ENCODE measurements at regions not wholly inside any gene's neighbourhood (a gene's known extent, or its start where the extent isn't known, plus 50 kb on each side); places are given as distances from the start of the nearest gene placed in this dataset.

DNA sequence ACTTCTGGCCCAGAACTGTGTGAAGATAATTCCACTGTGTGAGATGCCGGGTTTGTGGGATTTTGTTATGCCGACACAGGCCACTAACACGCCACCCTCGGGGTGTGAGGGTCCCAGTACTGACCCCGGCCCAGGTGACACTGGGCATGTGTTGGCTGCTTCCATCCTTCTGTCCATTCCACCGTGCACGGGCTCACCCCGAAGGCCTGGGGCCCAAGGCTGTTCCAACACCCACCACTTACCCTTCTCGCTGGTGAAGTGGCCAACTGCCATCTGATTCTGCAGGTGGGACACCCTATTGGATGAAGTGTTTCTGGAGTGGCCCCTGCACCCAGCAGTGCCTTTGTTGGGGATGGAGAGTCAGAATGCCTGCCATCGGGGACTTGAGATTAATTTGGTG lies 1307.5 kb downstream of the BRD1 start:
- no peak for DNase-seq (ENCODE audit: low read depth in 1 of 2, low spot score in 1 of 2)
- no peak overlapping the region for H3K27ac ChIP-seq (replicated peaks)
- no peaks in the 10 kb centered on the region for H3K27me3 ChIP-seq (ENCODE audit: insufficient read depth, poor library complexity, severe bottlenecking)
- TF ChIP-seq SPI1 (IDR thresholded peaks at IDR 0.05; ENCODE audit: borderline replicate concordance, low read depth) (no peak), GABPA (IDR thresholded peaks at IDR 0.05; ENCODE audit: low read depth) (no peak), POLR2AphosphoS5 (IDR thresholded peaks at IDR 0.05; ENCODE audit: low read depth) (no peak)
- TF ChIP-seq, protein P1, sequence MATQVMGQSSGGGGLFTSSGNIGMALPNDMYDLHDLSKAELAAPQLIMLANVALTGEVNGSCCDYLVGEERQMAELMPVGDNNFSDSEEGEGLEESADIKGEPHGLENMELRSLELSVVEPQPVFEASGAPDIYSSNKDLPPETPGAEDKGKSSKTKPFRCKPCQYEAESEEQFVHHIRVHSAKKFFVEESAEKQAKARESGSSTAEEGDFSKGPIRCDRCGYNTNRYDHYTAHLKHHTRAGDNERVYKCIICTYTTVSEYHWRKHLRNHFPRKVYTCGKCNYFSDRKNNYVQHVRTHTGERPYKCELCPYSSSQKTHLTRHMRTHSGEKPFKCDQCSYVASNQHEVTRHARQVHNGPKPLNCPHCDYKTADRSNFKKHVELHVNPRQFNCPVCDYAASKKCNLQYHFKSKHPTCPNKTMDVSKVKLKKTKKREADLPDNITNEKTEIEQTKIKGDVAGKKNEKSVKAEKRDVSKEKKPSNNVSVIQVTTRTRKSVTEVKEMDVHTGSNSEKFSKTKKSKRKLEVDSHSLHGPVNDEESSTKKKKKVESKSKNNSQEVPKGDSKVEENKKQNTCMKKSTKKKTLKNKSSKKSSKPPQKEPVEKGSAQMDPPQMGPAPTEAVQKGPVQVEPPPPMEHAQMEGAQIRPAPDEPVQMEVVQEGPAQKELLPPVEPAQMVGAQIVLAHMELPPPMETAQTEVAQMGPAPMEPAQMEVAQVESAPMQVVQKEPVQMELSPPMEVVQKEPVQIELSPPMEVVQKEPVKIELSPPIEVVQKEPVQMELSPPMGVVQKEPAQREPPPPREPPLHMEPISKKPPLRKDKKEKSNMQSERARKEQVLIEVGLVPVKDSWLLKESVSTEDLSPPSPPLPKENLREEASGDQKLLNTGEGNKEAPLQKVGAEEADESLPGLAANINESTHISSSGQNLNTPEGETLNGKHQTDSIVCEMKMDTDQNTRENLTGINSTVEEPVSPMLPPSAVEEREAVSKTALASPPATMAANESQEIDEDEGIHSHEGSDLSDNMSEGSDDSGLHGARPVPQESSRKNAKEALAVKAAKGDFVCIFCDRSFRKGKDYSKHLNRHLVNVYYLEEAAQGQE (IDR thresholded peaks at IDR 0.05; ENCODE audit: insufficient replicate concordance, low read depth): no peak
- TF ChIP-seq, protein P2, sequence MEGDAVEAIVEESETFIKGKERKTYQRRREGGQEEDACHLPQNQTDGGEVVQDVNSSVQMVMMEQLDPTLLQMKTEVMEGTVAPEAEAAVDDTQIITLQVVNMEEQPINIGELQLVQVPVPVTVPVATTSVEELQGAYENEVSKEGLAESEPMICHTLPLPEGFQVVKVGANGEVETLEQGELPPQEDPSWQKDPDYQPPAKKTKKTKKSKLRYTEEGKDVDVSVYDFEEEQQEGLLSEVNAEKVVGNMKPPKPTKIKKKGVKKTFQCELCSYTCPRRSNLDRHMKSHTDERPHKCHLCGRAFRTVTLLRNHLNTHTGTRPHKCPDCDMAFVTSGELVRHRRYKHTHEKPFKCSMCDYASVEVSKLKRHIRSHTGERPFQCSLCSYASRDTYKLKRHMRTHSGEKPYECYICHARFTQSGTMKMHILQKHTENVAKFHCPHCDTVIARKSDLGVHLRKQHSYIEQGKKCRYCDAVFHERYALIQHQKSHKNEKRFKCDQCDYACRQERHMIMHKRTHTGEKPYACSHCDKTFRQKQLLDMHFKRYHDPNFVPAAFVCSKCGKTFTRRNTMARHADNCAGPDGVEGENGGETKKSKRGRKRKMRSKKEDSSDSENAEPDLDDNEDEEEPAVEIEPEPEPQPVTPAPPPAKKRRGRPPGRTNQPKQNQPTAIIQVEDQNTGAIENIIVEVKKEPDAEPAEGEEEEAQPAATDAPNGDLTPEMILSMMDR (IDR thresholded peaks at IDR 0.05; ENCODE audit: insufficient read depth, low read length): no peak
- H3K4me3 ChIP-seq (replicated peaks; ENCODE audit: insufficient read depth, low read length): no peak overlapping the region

DNA sequence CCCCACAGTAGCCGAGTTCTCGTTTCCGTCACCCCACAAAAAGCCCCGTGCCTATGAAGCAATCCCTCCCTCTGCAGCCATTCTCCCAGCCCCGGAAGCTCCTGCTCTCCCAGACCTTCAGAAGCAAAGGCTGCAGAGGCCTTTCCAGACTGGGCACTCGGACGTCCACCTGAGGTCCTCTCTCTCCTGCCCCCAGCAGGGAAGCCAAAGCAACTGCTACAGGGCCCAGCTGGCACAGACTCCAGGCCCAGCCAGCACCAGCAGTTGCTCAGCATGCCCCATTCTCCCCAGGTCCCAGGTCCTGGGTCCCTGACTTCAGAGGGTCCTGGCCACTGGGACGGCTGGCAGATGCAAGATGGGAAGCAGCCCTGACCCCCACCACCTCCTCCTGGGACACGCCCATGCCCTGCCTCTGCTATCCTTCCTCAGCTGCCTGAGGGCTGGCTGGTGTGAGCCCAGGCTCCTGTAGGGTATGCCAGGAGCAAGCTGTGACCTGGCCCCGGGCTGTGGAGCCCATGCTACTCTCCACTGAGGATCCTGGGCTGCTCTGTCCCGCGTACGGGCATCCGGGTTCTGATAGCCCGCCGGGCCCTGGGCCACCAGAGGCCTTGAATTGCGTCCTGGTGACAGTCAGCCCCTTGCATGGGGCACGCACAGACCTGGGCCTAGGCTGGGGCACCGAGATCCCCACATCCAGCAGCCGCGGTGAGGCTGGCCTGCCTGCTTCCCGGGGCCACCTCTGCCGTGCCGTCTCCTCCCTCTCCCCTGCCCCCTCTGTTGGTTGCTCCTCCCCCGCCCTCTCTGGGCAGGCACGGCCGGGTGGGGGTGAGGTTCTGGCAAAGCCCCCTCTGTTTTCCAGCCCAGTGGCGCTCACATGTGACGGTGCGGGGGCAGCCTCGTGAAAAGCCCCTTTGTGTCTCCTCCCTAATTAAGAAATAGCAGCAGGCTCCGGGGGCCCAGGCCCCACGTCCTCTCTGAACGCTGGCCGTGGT lies 1310.3 kb downstream of the BRD1 start:
- DNase-seq (ENCODE audit: low read depth in 1 of 2, low spot score in 1 of 2): no peak
- TF ChIP-seq, protein P1 (IDR thresholded peaks at IDR 0.05; ENCODE audit: insufficient replicate concordance, low read depth): no peak
- TF ChIP-seq GABPA (IDR thresholded peaks at IDR 0.05; ENCODE audit: low read depth) (no peak), SPI1 (IDR thresholded peaks at IDR 0.05; ENCODE audit: borderline replicate concordance, low read depth) (no peak), POLR2AphosphoS5 (IDR thresholded peaks at IDR 0.05; ENCODE audit: low read depth) (no peak)
- TF ChIP-seq, protein P2 (IDR thresholded peaks at IDR 0.05; ENCODE audit: insufficient read depth, low read length): no peak
- Histone ChIP-seq H3K27me3 (ENCODE audit: insufficient read depth, poor library complexity, severe bottlenecking) (no peaks in the 10 kb centered on the region), H3K4me3 (replicated peaks; ENCODE audit: insufficient read depth, low read length) (no peak overlapping the region), H3K27ac (replicated peaks) (no peak overlapping the region)

DNA sequence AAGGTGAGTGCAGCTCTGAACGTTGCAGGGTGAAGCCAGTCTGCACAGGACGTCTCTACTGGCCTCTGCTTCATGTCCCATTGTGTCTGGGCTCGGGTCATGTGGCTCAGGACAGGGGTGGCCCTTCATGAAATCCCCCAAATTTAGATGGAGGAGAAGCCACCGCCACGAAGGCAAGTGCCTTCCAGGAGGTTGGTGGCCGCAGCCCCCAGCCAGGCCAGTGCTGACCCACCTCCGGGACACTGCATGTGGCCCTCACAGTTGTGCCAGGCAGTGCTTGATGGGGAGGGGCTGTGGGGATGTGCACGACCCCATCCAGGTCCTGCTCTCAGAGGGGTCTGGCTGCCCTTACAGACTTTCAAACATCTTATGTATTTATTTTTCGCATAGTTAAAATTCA lies 1311.1 kb downstream of the BRD1 start:
- no peaks in the 10 kb centered on the region for H3K27me3 ChIP-seq (ENCODE audit: insufficient read depth, poor library complexity, severe bottlenecking)
- TF ChIP-seq POLR2AphosphoS5 (IDR thresholded peaks at IDR 0.05; ENCODE audit: low read depth) (no peak), GABPA (IDR thresholded peaks at IDR 0.05; ENCODE audit: low read depth) (no peak), SPI1 (IDR thresholded peaks at IDR 0.05; ENCODE audit: borderline replicate concordance, low read depth) (no peak)
- TF ChIP-seq, protein P1 (IDR thresholded peaks at IDR 0.05; ENCODE audit: insufficient replicate concordance, low read depth): no peak
- TF ChIP-seq, protein P2 (IDR thresholded peaks at IDR 0.05; ENCODE audit: insufficient read depth, low read length): no peak

More for the DNA sequence above, 1311.1 kb downstream of the BRD1 start:
- H3K4me3 ChIP-seq (replicated peaks; ENCODE audit: insufficient read depth, low read length): no peak overlapping the region
- H3K27ac ChIP-seq (replicated peaks): no peak overlapping the region
- DNase-seq (ENCODE audit: low read depth in 1 of 2, low spot score in 1 of 2): no peak

Data from HL-60 (cell line).